ENCODE measurements at regions not wholly inside any gene's neighbourhood (a gene's known extent, or its start where the extent isn't known, plus 50 kb on each side); places are given as distances from the start of the nearest gene placed in this dataset.
"Not testable (repeated sequence)": the region's sequence is repeated elsewhere in the genome, so short reads cannot be mapped to it uniquely, and the experiment has no call there.

DNA sequence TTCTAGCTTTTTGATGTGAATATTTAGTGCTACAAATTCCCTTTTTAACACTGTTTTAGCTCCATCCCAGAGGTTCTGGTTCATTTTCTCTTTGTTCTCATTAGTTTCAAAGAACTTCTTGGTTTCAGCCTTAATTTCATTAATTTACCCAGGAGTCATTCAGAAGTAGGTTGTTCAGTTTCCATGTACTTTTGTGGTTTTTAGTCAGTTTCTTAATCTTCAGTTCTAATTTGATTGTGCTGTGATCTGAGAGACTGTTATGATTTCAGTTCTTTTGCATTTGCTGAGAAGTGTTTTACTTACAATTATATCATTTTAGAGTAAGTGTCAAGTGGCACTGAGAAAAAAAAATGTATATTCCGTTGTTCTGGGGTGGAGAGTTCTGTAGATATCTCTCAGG lies 240.1 kb upstream of the RASA1 start:
- no peak for DNase-seq (ENCODE audit: low read depth, low spot score)
- TF ChIP-seq CTCF (IDR thresholded peaks at IDR 0.05; ENCODE audit: low read depth, low read length) = no peak
- in situ Hi-C loops (cut with HindIII; ENCODE audit: low sequenced_read_pairs) = no loop called here
- H3K4me3 ChIP-seq (ENCODE audit: low read depth, low read length) = no peak overlapping the region

DNA sequence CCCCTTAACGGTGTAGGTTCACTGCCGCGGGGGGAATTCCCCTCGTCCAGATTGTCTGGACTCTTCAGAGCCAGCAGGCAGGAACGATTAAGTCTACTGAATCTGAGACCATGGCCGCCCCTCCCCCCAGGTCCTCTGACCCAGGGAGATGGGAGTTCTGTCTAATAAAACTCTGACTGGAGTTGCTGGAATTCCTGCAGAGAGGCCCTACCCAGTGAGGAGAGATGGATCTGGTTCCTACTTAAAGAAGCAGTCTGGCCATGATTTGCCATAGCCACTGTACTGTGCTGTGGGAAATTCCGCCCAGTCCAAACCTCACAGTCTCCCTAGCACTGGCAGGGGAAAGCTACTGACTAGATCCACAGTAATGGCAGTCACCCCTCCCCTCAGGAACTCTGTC lies 237.7 kb upstream of the RASA1 start:
- H3K4me3 ChIP-seq (ENCODE audit: low read depth, low read length) = no peak overlapping the region
- in situ Hi-C loops (cut with HindIII; ENCODE audit: low sequenced_read_pairs) = no loop called here
- TF ChIP-seq CTCF (IDR thresholded peaks at IDR 0.05; ENCODE audit: low read depth, low read length) = no peak
- no peak for DNase-seq (ENCODE audit: low read depth, low spot score)

DNA sequence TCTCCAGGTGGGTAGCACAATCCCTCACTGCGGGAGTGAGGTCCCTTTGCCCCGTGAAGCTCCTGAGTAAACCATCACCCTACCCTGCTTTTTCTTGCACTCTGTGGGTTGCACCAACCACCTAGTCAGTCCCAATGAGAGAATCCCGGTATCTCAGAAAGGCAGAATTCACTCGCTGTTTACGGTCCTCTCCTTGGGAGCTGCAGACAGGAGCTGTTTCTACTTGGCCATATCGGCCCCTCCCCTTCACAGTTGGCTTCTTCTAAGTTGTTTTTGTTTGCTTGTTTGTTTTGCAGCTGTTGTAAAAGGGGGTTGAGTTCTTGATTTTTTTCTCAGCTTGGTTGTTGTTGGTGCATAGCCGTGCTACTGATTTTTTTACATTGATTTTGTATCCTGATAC lies 237.0 kb upstream of the RASA1 start:
- in situ Hi-C loops (cut with HindIII; ENCODE audit: low sequenced_read_pairs) = no loop called here
- TF ChIP-seq CTCF (IDR thresholded peaks at IDR 0.05; ENCODE audit: low read depth, low read length) = no peak
- H3K4me3 ChIP-seq (ENCODE audit: low read depth, low read length) = no peak overlapping the region
- DNase-seq (ENCODE audit: low read depth, low spot score) = no peak

- TF ChIP-seq CTCF (IDR thresholded peaks at IDR 0.05; ENCODE audit: low read depth, low read length) = no peak
- DNase-seq (ENCODE audit: low read depth, low spot score) = no peak
- H3K4me3 ChIP-seq (ENCODE audit: low read depth, low read length) = no peak overlapping the region
- in situ Hi-C loops (cut with HindIII; ENCODE audit: low sequenced_read_pairs) = no loop called here
These were observed 233.1 kb upstream of the RASA1 start for GRCh38 chr5:87034557-87034956.

DNA sequence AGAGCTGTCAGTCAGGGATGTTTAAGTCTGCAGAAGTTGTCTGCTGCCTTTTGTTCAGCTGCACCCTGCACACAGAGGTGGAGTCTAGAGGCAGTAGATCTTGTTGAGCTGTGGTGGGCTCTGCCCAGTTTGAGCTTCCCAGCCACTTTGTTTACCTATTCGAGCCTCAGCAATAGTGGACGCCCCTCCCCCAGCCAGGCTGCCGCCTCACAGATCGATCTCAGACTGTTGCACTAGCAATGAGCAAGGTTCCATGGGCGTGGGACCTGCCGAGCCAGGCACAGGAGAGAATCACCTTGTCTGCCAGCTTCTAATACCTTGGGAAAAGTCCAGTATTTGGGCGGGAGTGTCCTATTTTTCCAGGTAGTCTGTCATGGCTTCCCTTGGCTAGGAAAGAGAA lies 225.1 kb upstream of the RASA1 start:
- DNase-seq (ENCODE audit: low read depth, low spot score) = no peak
- in situ Hi-C loops (cut with HindIII; ENCODE audit: low sequenced_read_pairs) = no loop called here
- TF ChIP-seq CTCF (IDR thresholded peaks at IDR 0.05; ENCODE audit: low read depth, low read length) = no peak
- no peak overlapping the region for H3K4me3 ChIP-seq (ENCODE audit: low read depth, low read length)

- no peak overlapping the region for H3K4me3 ChIP-seq (ENCODE audit: low read depth, low read length)
- no peak for TF ChIP-seq CTCF (IDR thresholded peaks at IDR 0.05; ENCODE audit: low read depth, low read length)
- in situ Hi-C loops (cut with HindIII; ENCODE audit: low sequenced_read_pairs) = no loop called here
- no peak for DNase-seq (ENCODE audit: low read depth, low spot score)
These were observed 219.5 kb upstream of the RASA1 start for GRCh38 chr5:87048156-87048555.

GRCh38 chr5:87049012-87049411 lies 218.7 kb upstream of the RASA1 start:
- in situ Hi-C loops (cut with HindIII; ENCODE audit: low sequenced_read_pairs); DNase-seq (ENCODE audit: low read depth, low spot score); H3K4me3 ChIP-seq (ENCODE audit: low read depth, low read length): not testable (repeated sequence)
